GM18951 (cell line): ENCODE measurements at regions not wholly inside any gene's neighbourhood (a gene's known extent, or its start where the extent isn't known, plus 50 kb on each side); places are given as distances from the start of the nearest gene placed in this dataset.

Experiments used
- POLR2A ChIP-seq: IDR thresholded peaks from 4 replicates; pipeline ENCODE4 v1.6.1; 2011; ENCODE audit warnings: mild to moderate bottlenecking; ENCODE audit not compliant: insufficient read length, insufficient read depth; ENCODE audit errors: extremely low read depth
- in situ Hi-C: fragments of 300-500 bp; cut with MboI; formaldehyde crosslinking; loops from one replicate; pipeline ENCODE4 v1.12.0; 2022; ENCODE audit warnings: low sequenced_read_pairs, mixed read lengths, inconsistent platforms; ENCODE audit not compliant: unreplicated experiment

- no peak for TF ChIP-seq POLR2A
- in situ Hi-C loops = loop anchor here (25.0 kb wide), 1 partner anchor 643 kb away; no protein-coding TSS in a partner anchor
Observed at GRCh38 chr7:118104812-118105441, 79.0 kb upstream of the LSM8 start.

GRCh38 chr7:118109607-118110006 lies 74.4 kb upstream of the LSM8 start:
- TF ChIP-seq POLR2A = no peak
- in situ Hi-C loops = loop anchor here (25.0 kb wide), 1 partner anchor 647 kb away; no protein-coding TSS in a partner anchor

GRCh38 chr7:118110178-118110925 lies 73.6 kb upstream of the LSM8 start:
- in situ Hi-C loops = loop anchor here (25.0 kb wide), 1 partner anchor 648 kb away; no protein-coding TSS in a partner anchor
- TF ChIP-seq POLR2A = no peak

- in situ Hi-C loops = loop anchor here (25.0 kb wide), 1 partner anchor 649 kb away; no protein-coding TSS in a partner anchor
Observed at GRCh38 chr7:118111347-118111746, 72.6 kb upstream of the LSM8 start.

GRCh38 chr7:118114175-118114574 lies 69.8 kb upstream of the LSM8 start:
- in situ Hi-C loops = loop anchor here (25.0 kb wide), 1 partner anchor 652 kb away; no protein-coding TSS in a partner anchor

More at GRCh38 chr7:118111347-118111746, 72.6 kb upstream of the LSM8 start:
- TF ChIP-seq POLR2A = no peak

GRCh38 chr7:118129041-118129795 lies 54.7 kb upstream of the LSM8 start:
- TF ChIP-seq POLR2A = no peak
- in situ Hi-C loops = no loop called here

More at GRCh38 chr7:118114175-118114574, 69.8 kb upstream of the LSM8 start:
- TF ChIP-seq POLR2A = no peak

- TF ChIP-seq POLR2A = no peak
- in situ Hi-C loops = no loop called here
Observed at GRCh38 chr7:118132764-118133163, 51.2 kb upstream of the LSM8 start.
